A549 (cell line): ENCODE measurements at regions not wholly inside any gene's neighbourhood (a gene's known extent, or its start where the extent isn't known, plus 50 kb on each side); places are given as distances from the start of the nearest gene placed in this dataset.

Experiments
- ATAC-seq, 2 experiments: fragments of 200-7000 bp in 1 of 2; fragments of >200 bp in 1 of 2; cut with Nextera tagmentation in 1 of 2; cut with Tn5 transposase in 1 of 2; 3 replicates each; pipeline versions ENCODE4 v1.8.0 to v1.9.1; 2018 to 2020; ENCODE audit warnings: mild to moderate bottlenecking in 1 of 2, moderate library complexity in 1 of 2
- CTCF ChIA-PET: fragments of 300-600 bp; sonication (Branson Sonifier 250); formaldehyde crosslinking; extraction: SDS; loops from one replicate; lab custom pipeline; 2021; ENCODE audit warnings: antibody characterized with exemption, inconsistent platforms; lab: Yijun Ruan, JAX
- POLR2A ChIA-PET: fragments of 350-600 bp; formaldehyde crosslinking; extraction: SDS; loops from one replicate; lab custom pipeline; 2021; ENCODE audit warnings: antibody characterized with exemption, inconsistent platforms; lab: Yijun Ruan, JAX
- DNase-seq, 2 experiments: peaks; one replicate each; pipeline versions ENCODE4 v3.0.0 to v3.0.0-alpha.2; 2011 to 2016; ENCODE audit warnings: low read depth in 1 of 2, low spot score in 1 of 2
- FAIRE-seq: peaks from 2 replicates; lab custom pipeline; 2011; peaks lifted over from hg19 to GRCh38; lab: Jason Lieb, UNC
- H3K27ac ChIP-seq, 2 experiments: fragments of >200 bp; sonication (Bioruptor Twin); formaldehyde crosslinking; 3 replicates each; pipeline ENCODE4 v1.5.1; 2016 to 2017
- H3K4me1 ChIP-seq: fragments of >200 bp; sonication (Bioruptor Twin); formaldehyde crosslinking; 3 replicates; pipeline ENCODE4 v1.6.1; 2016
- H3K4me2 ChIP-seq: fragments of >200 bp; sonication (Bioruptor Twin); formaldehyde crosslinking; 3 replicates; pipeline ENCODE4 v1.6.1; 2016
- H3K4me3 ChIP-seq: fragments of >200 bp; sonication (Bioruptor Twin); formaldehyde crosslinking; 3 replicates; pipeline ENCODE4 v1.5.1; 2016
- H3K9me3 ChIP-seq: fragments of >200 bp; sonication (Bioruptor Twin); formaldehyde crosslinking; 3 replicates; pipeline ENCODE4 v1.6.1; 2016
- CBX8 ChIP-seq: fragments of 200-600 bp; sonication (generic); IDR thresholded peaks from 2 replicates; pipeline ENCODE4 v1.6.1; 2016
- CEBPB ChIP-seq, 2 experiments: fragments of >200 bp in 1 of 2; sonication (Bioruptor Twin) in 1 of 2; formaldehyde crosslinking in 1 of 2; IDR thresholded peaks; 2 replicates each; pipeline ENCODE4 v1.6.1; 2012 to 2016
- CHD2 ChIP-seq: fragments of 150-350 bp; IDR thresholded peaks from 2 replicates; pipeline ENCODE4 v1.6.1; 2014; ENCODE audit warnings: low read length; ENCODE audit not compliant: partially characterized antibody
- EHF ChIP-seq: fragments of 250-450 bp; sonication (Bioruptor Pico); IDR thresholded peaks from 2 replicates; pipeline ENCODE4 v1.5.0; 2020; ENCODE audit warnings: mild to moderate bottlenecking
- EHMT2 ChIP-seq: fragments of 200-600 bp; sonication (generic); IDR thresholded peaks from 2 replicates; pipeline ENCODE4 v1.6.1; 2016; ENCODE audit warnings: antibody characterized with exemption, low read depth, mild to moderate bottlenecking, moderate library complexity
- HEYL ChIP-seq: fragments of 250-450 bp; sonication (Bioruptor Pico); IDR thresholded peaks from 2 replicates; pipeline ENCODE4 v1.8.0; 2021; ENCODE audit warnings: mild to moderate bottlenecking, moderate library complexity
- HOXB13 ChIP-seq: fragments of 250-450 bp; sonication (Bioruptor Pico); IDR thresholded peaks from 2 replicates; pipeline ENCODE4 v1.5.0; 2020; ENCODE audit warnings: low read depth, mild to moderate bottlenecking, moderate library complexity
- JUN ChIP-seq, 2 experiments: fragments of >200 bp; sonication (Bioruptor Twin); formaldehyde crosslinking; IDR thresholded peaks; 2 replicates in 1 of 2; 3 replicates in 1 of 2; pipeline ENCODE4 v1.6.1; 2016 to 2017
- JUNB ChIP-seq: fragments of >200 bp; sonication (Bioruptor Twin); formaldehyde crosslinking; IDR thresholded peaks from 2 replicates; pipeline ENCODE4 v1.6.1; 2016
- KDM5A ChIP-seq: fragments of 200-600 bp; sonication (generic); IDR thresholded peaks from 2 replicates; pipeline ENCODE4 v1.6.1; 2016; ENCODE audit warnings: antibody characterized with exemption, mild to moderate bottlenecking
- MAZ ChIP-seq: fragments of 150-350 bp; IDR thresholded peaks from 2 replicates; pipeline ENCODE4 v1.6.1; 2014; ENCODE audit warnings: antibody characterized with exemption, low read depth, low read length, borderline replicate concordance
- MYC ChIP-seq: IDR thresholded peaks from 2 replicates; pipeline ENCODE4 v1.6.1; 2012; ENCODE audit warnings: mild to moderate bottlenecking, inconsistent platforms, low read length, improper control_type of control experiment, borderline replicate concordance
- NFE2L2 ChIP-seq: fragments of 150-350 bp; conservative IDR thresholded peaks from 2 replicates; pipeline ENCODE4 v1.6.1; 2014; ENCODE audit warnings: low read length
- NPAS2 ChIP-seq: fragments of 250-450 bp; sonication (Bioruptor Pico); IDR thresholded peaks from 2 replicates; pipeline ENCODE4 v1.8.0; 2022; ENCODE audit warnings: mild to moderate bottlenecking, moderate library complexity, borderline replicate concordance
- NR3C1 ChIP-seq: fragments of >200 bp; sonication (Bioruptor Twin); formaldehyde crosslinking; IDR thresholded peaks from 3 replicates; pipeline ENCODE4 v1.6.1; 2017
- PHF8 ChIP-seq: fragments of 200-600 bp; sonication (generic); IDR thresholded peaks from 2 replicates; pipeline ENCODE4 v1.6.1; 2016; ENCODE audit warnings: low read depth, mild to moderate bottlenecking, antibody characterized with exemption, moderate library complexity, borderline replicate concordance
- RAD21 ChIP-seq, 2 experiments: fragments of >200 bp in 1 of 2; sonication (Bioruptor Twin) in 1 of 2; formaldehyde crosslinking in 1 of 2; IDR thresholded peaks in 1 of 2; conservative IDR thresholded peaks in 1 of 2; 2 replicates in 1 of 2; 3 replicates in 1 of 2; pipeline ENCODE4 v1.6.1; 2012 to 2018; ENCODE audit warnings: inconsistent platforms in 1 of 2
- RFX5 ChIP-seq: fragments of 450-650 bp; IDR thresholded peaks from 2 replicates; pipeline ENCODE4 v1.7.1; 2014; ENCODE audit warnings: antibody characterized with exemption, mild to moderate bottlenecking, moderate library complexity
- RNF2 ChIP-seq: fragments of 200-600 bp; sonication (generic); IDR thresholded peaks from 2 replicates; pipeline ENCODE4 v1.6.1; 2016; ENCODE audit warnings: low read depth, mild to moderate bottlenecking, antibody characterized with exemption, moderate library complexity, borderline replicate concordance
- SMC3 ChIP-seq: fragments of >200 bp; sonication (Bioruptor Twin); formaldehyde crosslinking; IDR thresholded peaks from 3 replicates; pipeline ENCODE4 v1.6.1; 2018; ENCODE audit warnings: inconsistent platforms
- SREBF2 ChIP-seq: fragments of 450-650 bp; IDR thresholded peaks from 2 replicates; pipeline ENCODE4 v1.6.1; 2014; ENCODE audit warnings: mild to moderate bottlenecking, moderate library complexity
- TFCP2L1 ChIP-seq: fragments of 250-450 bp; sonication (Bioruptor Pico); IDR thresholded peaks from 2 replicates; pipeline ENCODE4 v1.5.0; 2021; ENCODE audit warnings: mild to moderate bottlenecking
- TP53 ChIP-seq: fragments of 250-450 bp; sonication (Bioruptor Pico); IDR thresholded peaks from 2 replicates; pipeline ENCODE4 v1.5.0; 2021; ENCODE audit warnings: mild to moderate bottlenecking, moderate library complexity
- ZC3H11A ChIP-seq: fragments of 450-650 bp; IDR thresholded peaks from 2 replicates; pipeline ENCODE4 v1.6.1; 2014; ENCODE audit warnings: antibody characterized with exemption, mild to moderate bottlenecking
- WGBS: methylation state at CpG from one replicate; pipeline ENCODE4 v1.1.6; 2017; ENCODE audit errors: missing lambda C conversion rate; 5-methylcytosine and 5-hydroxymethylcytosine counted together
- TF ChIP-seq, protein P1 (sequence below): IDR thresholded peaks from 2 replicates; pipeline ENCODE4 v1.6.1; 2012
- TF ChIP-seq, protein P2 (sequence below): fragments of >200 bp; sonication (Bioruptor Twin); formaldehyde crosslinking; IDR thresholded peaks from 3 replicates; pipeline ENCODE4 v1.5.1; 2016
- TF ChIP-seq, protein P3 (sequence below): fragments of 250-450 bp; sonication (Bioruptor Pico); IDR thresholded peaks from 2 replicates; pipeline ENCODE4 v1.5.0; 2021; ENCODE audit warnings: mild to moderate bottlenecking, moderate library complexity, borderline replicate concordance
- TF ChIP-seq, protein P4 (sequence below): IDR thresholded peaks from 2 replicates; pipeline ENCODE4 v1.6.1; 2012
- TF ChIP-seq, protein P5 (sequence below): fragments of 450-650 bp; IDR thresholded peaks from 2 replicates; pipeline ENCODE4 v1.6.1; 2014; ENCODE audit warnings: antibody characterized with exemption

DNA sequence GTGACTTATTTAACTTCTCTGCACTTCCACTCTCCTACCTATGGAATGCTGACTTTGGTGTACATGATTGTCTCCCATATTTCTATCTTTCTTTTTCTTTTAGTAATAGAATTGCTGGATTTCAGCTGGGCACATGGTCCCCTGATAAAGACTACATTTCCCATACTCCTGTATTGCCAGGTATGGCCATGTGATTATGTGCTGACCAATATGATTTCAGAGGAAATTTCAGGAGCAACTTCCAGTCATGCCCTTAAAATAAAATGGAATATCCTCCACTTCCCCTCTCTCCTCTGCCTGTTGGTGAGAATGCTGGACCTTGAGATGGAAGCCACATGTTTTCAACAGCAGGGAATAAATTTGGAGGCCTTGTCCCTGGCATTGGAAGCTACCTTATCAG lies 130.7 kb upstream of the IGSF21 start:
- CTCF ChIA-PET: interaction anchor here (0.8 to 1.4 kb wide), 2 partner anchors 22 to 123 kb away, joined by 3 read pairs; no protein-coding TSS in a partner anchor
- H3K9me3 ChIP-seq: no peaks in the 10 kb centered on the region
- no peak for ATAC-seq

DNA sequence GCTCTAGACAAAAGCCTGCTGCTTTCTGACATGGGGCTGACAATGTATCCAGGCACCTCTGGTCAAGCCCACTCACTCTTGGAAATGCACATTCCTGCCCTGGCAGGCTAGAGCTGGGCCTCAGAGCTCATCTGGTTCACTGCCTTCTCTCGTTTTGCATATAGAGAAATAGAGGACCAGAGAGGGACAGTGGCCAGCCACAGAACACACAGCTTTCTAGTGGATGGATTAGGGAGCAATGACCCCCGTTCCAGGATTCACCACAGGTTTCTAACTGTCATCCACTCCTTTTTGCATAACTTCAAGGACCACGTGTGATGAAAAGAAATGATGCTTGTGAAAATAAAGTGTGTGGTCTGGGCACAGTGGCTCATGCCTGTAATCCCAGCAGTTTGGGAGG lies 129.6 kb upstream of the IGSF21 start:
- H3K4me2 ChIP-seq: no peak overlapping the region
- FAIRE-seq (no peak), ATAC-seq (no peak), DNase-seq (no peak)
- ChIA-PET POLR2A (no interaction called here), CTCF (no interaction called here)
- H3K4me1 ChIP-seq: no peaks in the 10 kb centered on the region
- no peak for TF ChIP-seq RFX5
- TF ChIP-seq EHMT2: no peak
- no peak for TF ChIP-seq RNF2
- TF ChIP-seq, protein P1, sequence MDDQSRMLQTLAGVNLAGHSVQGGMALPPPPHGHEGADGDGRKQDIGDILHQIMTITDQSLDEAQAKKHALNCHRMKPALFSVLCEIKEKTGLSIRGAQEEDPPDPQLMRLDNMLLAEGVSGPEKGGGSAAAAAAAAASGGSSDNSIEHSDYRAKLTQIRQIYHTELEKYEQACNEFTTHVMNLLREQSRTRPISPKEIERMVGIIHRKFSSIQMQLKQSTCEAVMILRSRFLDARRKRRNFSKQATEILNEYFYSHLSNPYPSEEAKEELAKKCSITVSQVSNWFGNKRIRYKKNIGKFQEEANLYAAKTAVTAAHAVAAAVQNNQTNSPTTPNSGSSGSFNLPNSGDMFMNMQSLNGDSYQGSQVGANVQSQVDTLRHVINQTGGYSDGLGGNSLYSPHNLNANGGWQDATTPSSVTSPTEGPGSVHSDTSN: no peak
- no peak for TF ChIP-seq CHD2
- no peak for TF ChIP-seq TFCP2L1
- TF ChIP-seq SMC3: no peak
- no peak for TF ChIP-seq HEYL
- no peak for TF ChIP-seq ZC3H11A
- no peak for TF ChIP-seq NR3C1
- TF ChIP-seq JUN (IDR thresholded peaks at IDR 0.05): no peak
- TF ChIP-seq, protein P2, sequence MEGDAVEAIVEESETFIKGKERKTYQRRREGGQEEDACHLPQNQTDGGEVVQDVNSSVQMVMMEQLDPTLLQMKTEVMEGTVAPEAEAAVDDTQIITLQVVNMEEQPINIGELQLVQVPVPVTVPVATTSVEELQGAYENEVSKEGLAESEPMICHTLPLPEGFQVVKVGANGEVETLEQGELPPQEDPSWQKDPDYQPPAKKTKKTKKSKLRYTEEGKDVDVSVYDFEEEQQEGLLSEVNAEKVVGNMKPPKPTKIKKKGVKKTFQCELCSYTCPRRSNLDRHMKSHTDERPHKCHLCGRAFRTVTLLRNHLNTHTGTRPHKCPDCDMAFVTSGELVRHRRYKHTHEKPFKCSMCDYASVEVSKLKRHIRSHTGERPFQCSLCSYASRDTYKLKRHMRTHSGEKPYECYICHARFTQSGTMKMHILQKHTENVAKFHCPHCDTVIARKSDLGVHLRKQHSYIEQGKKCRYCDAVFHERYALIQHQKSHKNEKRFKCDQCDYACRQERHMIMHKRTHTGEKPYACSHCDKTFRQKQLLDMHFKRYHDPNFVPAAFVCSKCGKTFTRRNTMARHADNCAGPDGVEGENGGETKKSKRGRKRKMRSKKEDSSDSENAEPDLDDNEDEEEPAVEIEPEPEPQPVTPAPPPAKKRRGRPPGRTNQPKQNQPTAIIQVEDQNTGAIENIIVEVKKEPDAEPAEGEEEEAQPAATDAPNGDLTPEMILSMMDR: no peak
- no peaks in the 10 kb centered on the region for H3K9me3 ChIP-seq
- no peak overlapping the region for H3K27ac ChIP-seq
- no peak overlapping the region for H3K4me3 ChIP-seq
- WGBS: 0% methylated on average over 3 of the region's 3 CpGs

More for the DNA sequence above, 130.7 kb upstream of the IGSF21 start:
- H3K4me3 ChIP-seq: no peak overlapping the region
- DNase-seq (no peak), FAIRE-seq (no peak)
- no peak for TF ChIP-seq MYC
- TF ChIP-seq, protein P3, sequence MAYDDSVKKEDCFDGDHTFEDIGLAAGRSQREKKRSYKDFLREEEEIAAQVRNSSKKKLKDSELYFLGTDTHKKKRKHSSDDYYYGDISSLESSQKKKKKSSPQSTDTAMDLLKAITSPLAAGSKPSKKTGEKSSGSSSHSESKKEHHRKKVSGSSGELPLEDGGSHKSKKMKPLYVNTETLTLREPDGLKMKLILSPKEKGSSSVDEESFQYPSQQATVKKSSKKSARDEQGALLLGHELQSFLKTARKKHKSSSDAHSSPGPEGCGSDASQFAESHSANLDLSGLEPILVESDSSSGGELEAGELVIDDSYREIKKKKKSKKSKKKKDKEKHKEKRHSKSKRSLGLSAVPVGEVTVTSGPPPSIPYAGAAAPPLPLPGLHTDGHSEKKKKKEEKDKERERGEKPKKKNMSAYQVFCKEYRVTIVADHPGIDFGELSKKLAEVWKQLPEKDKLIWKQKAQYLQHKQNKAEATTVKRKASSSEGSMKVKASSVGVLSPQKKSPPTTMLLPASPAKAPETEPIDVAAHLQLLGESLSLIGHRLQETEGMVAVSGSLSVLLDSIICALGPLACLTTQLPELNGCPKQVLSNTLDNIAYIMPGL (CRISPR knock-in tag): no peak
- no peak for TF ChIP-seq EHF
- no peak for TF ChIP-seq RFX5
- TF ChIP-seq, protein P4, sequence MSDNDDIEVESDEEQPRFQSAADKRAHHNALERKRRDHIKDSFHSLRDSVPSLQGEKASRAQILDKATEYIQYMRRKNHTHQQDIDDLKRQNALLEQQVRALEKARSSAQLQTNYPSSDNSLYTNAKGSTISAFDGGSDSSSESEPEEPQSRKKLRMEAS: no peak
- no peak for TF ChIP-seq PHF8
- TF ChIP-seq SMC3: no peak
- TF ChIP-seq JUNB: no peak
- TF ChIP-seq, protein P5, sequence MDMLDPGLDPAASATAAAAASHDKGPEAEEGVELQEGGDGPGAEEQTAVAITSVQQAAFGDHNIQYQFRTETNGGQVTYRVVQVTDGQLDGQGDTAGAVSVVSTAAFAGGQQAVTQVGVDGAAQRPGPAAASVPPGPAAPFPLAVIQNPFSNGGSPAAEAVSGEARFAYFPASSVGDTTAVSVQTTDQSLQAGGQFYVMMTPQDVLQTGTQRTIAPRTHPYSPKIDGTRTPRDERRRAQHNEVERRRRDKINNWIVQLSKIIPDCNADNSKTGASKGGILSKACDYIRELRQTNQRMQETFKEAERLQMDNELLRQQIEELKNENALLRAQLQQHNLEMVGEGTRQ: no peak
- no peak for TF ChIP-seq KDM5A
- no peak for TF ChIP-seq HOXB13 (CRISPR knock-in tag)
- no peak for TF ChIP-seq EHMT2
- no peak for TF ChIP-seq SREBF2
- no peak for TF ChIP-seq NFE2L2
- TF ChIP-seq MAZ: no peak
- no peak for TF ChIP-seq CBX8
- no peak for TF ChIP-seq TP53 (CRISPR knock-in tag)
- TF ChIP-seq CEBPB (IDR thresholded peaks at IDR 0.05): no peak
- no peak for TF ChIP-seq RAD21 (conservative IDR thresholded peaks at IDR 0.05 in 1 of 2, IDR thresholded peaks at IDR 0.05 in 1 of 2)
- no peak for TF ChIP-seq NPAS2 (CRISPR knock-in tag)
- H3K4me1 ChIP-seq: no peaks in the 10 kb centered on the region
- no peak overlapping the region for H3K27ac ChIP-seq
- H3K4me2 ChIP-seq: no peak overlapping the region
- POLR2A ChIA-PET: no interaction called here
